ENCODE measurements at regions not wholly inside any gene's neighbourhood (a gene's known extent, or its start where the extent isn't known, plus 50 kb on each side); places are given as distances from the start of the nearest gene placed in this dataset.

GRCh38 chr4:102441978-102442911 lies 58.9 kb upstream of the NFKB1 start:
- intact Hi-C loops (cut with DNase I), result loop anchor here in 2 of 3 donors (5.0 to 10.0 kb wide), 3 partner anchors 565 to 663 kb away; partner anchors contain the start of gene SLC9B1 (in 1 of the 2)
- Histone ChIP-seq H3K4me3 (no peak overlapping the region), H3K9me3 (no peaks in the 10 kb centered on the region), H3K36me3 (no peaks in the 10 kb centered on the region), H3K27ac (no peak overlapping the region), H3K4me1 (peaks cover 3 to 18% (median 10%) of the 10 kb centered on the region in 3 donors), H3K27me3 (no peaks in the 10 kb centered on the region)
- peak; percentile 49 to 79 (median 72) for ATAC-seq
- FAIRE-seq, result no peak
- no peak for TF ChIP-seq CTCF (IDR thresholded peaks at IDR 0.05)
- WGBS, 2 donors, result 62 to 68% methylated on average over 8 of the region's 8 CpGs
- DNase-seq, result no peak

DNA sequence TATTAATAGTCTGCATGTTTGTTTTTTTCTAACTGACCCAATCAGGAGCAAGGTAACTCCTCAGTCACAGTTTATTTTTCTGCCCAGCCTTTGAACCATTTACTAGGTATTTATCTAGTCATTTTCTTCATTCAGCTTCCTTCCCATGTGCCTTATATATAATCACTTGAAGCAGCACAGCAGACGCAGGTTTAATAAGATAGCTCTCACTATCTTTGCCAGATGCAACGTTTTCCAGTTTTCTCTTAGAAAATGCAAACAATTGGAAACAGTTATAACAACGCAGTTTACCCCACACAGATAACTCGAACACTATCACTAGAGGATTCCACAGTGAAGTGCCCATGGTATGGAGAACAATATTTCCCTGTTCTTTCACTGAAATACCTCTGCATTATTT lies 56.4 kb upstream of the NFKB1 start:
- Histone ChIP-seq H3K36me3 (no peaks in the 10 kb centered on the region), H3K27ac (no peak overlapping the region), H3K4me1 (peaks cover 3 to 10% (median 8%) of the 10 kb centered on the region in 3 donors), H3K27me3 (no peaks in the 10 kb centered on the region), H3K4me3 (no peak overlapping the region), H3K9me3 (no peaks in the 10 kb centered on the region)
- intact Hi-C loops (cut with DNase I), result loop anchor here in 2 of 3 donors (5.0 to 10.0 kb wide), 3 partner anchors 563 to 660 kb away; partner anchors contain the start of gene SLC9B1 (in 1 of the 2)
- DNase-seq (no peak), ATAC-seq (no peak), FAIRE-seq (no peak)
- WGBS, 2 donors, result 29 to 33% methylated on average over 4 of the region's 4 CpGs
- no peak for TF ChIP-seq CTCF (IDR thresholded peaks at IDR 0.05)

DNA sequence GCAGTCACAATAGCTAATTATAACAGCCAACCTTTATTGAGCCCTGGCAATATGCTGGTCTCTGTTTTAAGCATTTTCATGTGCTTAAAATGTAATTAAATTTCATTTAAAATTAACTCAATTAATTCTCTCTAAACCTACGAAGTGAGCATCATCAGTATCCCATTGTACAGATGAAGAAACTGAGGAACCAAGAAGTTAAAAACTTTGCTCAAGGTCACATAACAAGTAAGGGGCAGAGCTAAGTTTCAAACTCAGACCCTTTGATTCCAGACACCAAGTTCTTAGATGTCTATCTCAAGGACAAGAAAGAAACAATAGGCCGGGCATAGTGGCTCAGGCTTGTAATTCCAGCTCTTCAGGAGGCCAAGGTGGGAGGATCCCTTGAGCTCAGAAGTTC lies 55.9 kb upstream of the NFKB1 start:
- TF ChIP-seq CTCF (IDR thresholded peaks at IDR 0.05), result no peak
- intact Hi-C loops (cut with DNase I), result loop anchor here in 2 of 3 donors (10.0 kb wide), 2 partner anchors 570 to 660 kb away; partner anchors contain the start of gene SLC9B1 (in 1 of the 2)
- Histone ChIP-seq H3K27me3 (no peaks in the 10 kb centered on the region), H3K27ac (no peak overlapping the region), H3K9me3 (no peaks in the 10 kb centered on the region), H3K4me1 (peaks cover 3 to 10% (median 6%) of the 10 kb centered on the region in 3 donors), H3K4me3 (no peak overlapping the region), H3K36me3 (no peaks in the 10 kb centered on the region)
- ATAC-seq (no peak), DNase-seq (no peak), FAIRE-seq (no peak)
- WGBS, 2 donors, result 86 to 91% methylated on average over 2 of the region's 2 CpGs

GRCh38 chr4:102447413-102447812 lies 53.7 kb upstream of the NFKB1 start:
- peaks cover 0 to 1% (median 0%) of the 10 kb centered on the region in 3 donors for H3K4me1 ChIP-seq
- H3K27me3 ChIP-seq, result no peaks in the 10 kb centered on the region
- ATAC-seq (no peak), DNase-seq (no peak), FAIRE-seq (no peak)
- 60 to 66% methylated on average over 4 of the region's 4 CpGs for WGBS, 2 donors
- H3K4me3 ChIP-seq, result no peak overlapping the region
- H3K36me3 ChIP-seq, result no peaks in the 10 kb centered on the region
- intact Hi-C loops (cut with DNase I), result loop anchor here in 2 of 3 donors (10.0 kb wide), 2 partner anchors 567 to 657 kb away; partner anchors contain the start of gene SLC9B1 (in 1 of the 2)
- no peak overlapping the region for H3K27ac ChIP-seq
- no peaks in the 10 kb centered on the region for H3K9me3 ChIP-seq
- no peak for TF ChIP-seq CTCF (IDR thresholded peaks at IDR 0.05)
